PC-3 (cell line): ENCODE measurements at regions not wholly inside any gene's neighbourhood (a gene's known extent, or its start where the extent isn't known, plus 50 kb on each side); places are given as distances from the start of the nearest gene placed in this dataset.

ENCODE experiments used
- CTCF ChIP-seq: fragments of 300-600 bp; sonication (generic); conservative IDR thresholded peaks from 2 replicates; pipeline ENCODE4 v1.5.1; 2017; ENCODE audit warnings: antibody characterized with exemption, low read depth, mild to moderate bottlenecking, low read length
- EZH2 ChIP-seq: fragments of 300-600 bp; sonication (generic); IDR thresholded peaks from one replicate; pipeline ENCODE4 v1.6.1; 2017; ENCODE audit warnings: antibody characterized with exemption, mild to moderate bottlenecking, low read length; ENCODE audit not compliant: unreplicated experiment
- EZH2phosphoT487 ChIP-seq: fragments of 300-600 bp; sonication (generic); IDR thresholded peaks from 2 replicates; pipeline ENCODE4 v1.6.1; 2018; ENCODE audit warnings: mild to moderate bottlenecking, antibody characterized with exemption, low read length, borderline replicate concordance

GRCh38 chr7:35371221-35371620 is 117.3 kb upstream of the TBX20 start:
- TF ChIP-seq CTCF (no peak), EZH2phosphoT487 (no peak), EZH2 (no peak)
